ENCODE measurements at regions not wholly inside any gene's neighbourhood (a gene's known extent, or its start where the extent isn't known, plus 50 kb on each side); places are given as distances from the start of the nearest gene placed in this dataset.
"Not testable (repeated sequence)": the region's sequence is repeated elsewhere in the genome, so short reads cannot be mapped to it uniquely, and the experiment has no call there.

DNA sequence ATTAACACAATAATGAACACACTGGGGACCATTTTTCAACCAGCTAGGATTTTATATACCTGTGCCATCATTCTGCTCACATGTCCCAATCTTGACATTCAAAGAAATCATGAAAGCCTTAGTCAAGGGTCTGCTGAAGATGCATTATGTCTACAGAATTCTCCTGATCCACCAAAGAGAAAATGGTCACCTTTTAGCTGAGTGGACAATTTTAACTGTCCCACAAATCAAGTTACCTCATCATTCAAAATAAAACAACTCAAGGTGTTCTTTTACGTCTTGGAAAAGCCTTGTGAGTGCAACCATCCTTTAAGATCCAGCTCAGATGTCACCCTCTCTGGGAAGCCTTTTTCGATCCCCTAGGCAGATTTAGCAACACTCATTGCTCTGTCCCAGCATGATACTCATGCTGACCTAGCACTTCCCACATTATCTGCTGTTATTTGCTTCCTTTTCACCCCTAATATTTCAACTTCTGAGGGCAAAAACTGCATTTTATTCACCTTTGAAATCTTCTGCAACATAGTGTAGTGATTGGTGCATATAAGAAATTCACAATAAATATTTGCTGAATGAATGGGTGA is 80.1 kb downstream of the LMO4 start:
- TF ChIP-seq, protein P1, sequence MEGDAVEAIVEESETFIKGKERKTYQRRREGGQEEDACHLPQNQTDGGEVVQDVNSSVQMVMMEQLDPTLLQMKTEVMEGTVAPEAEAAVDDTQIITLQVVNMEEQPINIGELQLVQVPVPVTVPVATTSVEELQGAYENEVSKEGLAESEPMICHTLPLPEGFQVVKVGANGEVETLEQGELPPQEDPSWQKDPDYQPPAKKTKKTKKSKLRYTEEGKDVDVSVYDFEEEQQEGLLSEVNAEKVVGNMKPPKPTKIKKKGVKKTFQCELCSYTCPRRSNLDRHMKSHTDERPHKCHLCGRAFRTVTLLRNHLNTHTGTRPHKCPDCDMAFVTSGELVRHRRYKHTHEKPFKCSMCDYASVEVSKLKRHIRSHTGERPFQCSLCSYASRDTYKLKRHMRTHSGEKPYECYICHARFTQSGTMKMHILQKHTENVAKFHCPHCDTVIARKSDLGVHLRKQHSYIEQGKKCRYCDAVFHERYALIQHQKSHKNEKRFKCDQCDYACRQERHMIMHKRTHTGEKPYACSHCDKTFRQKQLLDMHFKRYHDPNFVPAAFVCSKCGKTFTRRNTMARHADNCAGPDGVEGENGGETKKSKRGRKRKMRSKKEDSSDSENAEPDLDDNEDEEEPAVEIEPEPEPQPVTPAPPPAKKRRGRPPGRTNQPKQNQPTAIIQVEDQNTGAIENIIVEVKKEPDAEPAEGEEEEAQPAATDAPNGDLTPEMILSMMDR (conservative IDR thresholded peaks at IDR 0.05), result no peak
- H3K27ac ChIP-seq, result no peak overlapping the region

DNA sequence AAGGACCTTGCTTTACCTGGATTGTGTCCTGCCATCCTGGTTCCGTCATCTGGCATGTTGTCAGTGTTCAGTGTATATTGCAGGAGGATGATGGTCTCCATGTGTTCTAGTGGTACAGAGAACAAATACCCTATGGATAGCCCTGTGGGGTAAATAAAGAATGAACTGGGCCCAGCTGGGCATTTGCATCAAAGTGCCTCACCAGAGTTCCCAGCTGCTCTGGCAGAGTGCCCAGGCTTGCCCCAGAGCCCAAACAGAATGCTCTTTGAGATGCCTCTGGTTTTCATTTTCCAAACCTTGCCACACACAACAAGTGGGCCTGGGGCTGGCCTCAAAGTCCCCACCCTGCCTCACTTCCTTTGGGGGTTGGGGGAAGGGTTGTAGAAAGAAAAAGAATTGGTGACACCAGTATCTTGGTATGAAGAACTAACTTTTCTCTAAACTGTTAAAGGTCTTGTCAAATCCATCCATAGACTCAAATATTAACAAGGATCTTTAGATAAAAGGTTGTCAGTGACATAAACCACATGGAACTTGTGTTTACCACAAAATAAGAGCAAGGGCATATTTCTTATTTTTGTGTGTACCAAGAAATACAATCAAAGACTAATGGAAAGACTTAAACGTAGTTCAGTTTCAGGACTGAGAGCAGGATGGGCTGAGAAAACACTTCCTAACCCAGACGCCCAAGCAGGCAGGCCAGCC is 82.2 kb downstream of the LMO4 start:
- H3K27ac ChIP-seq, result no peak overlapping the region

DNA sequence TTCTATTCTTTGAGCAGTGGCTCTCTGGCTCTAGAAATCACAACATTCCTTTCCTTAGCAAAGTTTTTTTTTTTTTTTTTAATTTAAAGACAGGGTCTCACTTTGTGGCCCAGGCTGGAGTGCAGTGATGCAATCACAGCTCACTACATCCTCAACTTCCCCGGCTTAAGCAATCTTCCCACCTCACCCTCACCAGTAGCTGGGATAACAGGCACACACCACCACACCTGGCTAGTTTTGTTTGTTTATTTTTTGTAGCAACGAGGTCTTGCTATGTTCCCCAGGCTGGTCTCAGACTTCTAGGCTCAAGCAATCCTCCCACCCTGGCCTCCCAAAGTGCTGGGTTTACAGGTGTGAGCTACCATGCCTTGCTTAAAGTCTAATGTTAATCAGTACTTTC is 85.2 kb downstream of the LMO4 start:
- H3K27ac ChIP-seq, result not testable (repeated sequence)

More for the DNA sequence above, 82.2 kb downstream of the LMO4 start:
- TF ChIP-seq, protein P1 (conservative IDR thresholded peaks at IDR 0.05), result no peak

DNA sequence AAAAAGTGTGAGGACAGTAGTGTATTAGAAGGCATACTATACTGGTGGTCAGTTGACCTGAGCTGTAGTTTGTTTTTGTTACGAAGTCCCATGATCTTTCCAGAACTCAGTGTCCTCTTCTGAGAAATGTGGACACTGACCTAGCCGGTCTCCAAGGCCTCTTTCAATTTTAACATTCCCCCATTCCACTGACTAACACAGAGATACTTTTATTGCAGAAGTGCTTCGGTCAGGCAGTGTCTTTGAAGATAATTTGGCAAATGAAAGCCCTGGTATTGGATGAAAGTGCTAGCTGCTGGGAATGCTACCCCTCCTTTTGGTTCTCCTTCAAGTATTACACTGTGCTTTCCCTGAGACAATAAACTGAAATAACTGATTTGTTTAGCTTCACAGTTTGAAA is 89.4 kb downstream of the LMO4 start:
- H3K27ac ChIP-seq, result no peak overlapping the region
- TF ChIP-seq, protein P1 (conservative IDR thresholded peaks at IDR 0.05), result no peak

DNA sequence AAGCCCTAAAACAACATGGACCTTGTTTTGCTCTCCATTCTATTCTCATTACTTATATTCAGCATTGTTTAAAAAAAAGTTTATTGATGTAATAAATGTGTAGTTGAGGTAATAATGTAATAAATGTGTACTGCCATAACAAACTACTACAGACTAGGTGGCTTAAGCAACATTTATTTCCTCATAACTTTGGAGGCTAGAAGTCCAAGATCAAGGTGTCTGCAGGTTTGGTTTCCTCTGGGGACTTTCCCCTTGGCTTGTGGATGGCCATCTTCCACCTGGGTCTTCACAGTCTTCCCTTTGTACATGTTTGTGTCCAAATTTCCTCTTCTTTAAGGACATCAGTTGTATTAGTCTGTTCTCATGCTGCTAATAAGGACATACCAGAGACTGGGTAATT is 93.1 kb downstream of the LMO4 start:
- TF ChIP-seq, protein P1 (conservative IDR thresholded peaks at IDR 0.05), result no peak
- no peak overlapping the region for H3K27ac ChIP-seq

DNA sequence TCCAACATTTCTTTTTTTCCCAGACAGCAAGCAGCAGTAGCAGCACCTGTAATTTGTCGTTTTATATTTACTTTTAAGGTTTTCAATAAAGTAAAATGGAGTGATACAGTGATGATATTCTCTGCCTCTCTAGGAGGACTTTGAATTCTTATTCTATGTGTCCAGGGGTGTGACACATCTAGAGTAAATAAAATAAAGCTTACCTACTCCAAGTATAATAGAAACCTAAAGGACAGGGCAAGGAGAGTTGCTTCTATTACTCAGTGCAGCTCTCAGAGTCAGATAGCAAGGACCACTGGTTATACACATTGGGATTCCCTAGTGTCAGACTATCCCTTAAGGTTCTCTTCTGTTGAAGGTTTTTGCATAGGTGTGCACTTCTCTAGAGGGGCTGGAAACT is 95.9 kb downstream of the LMO4 start:
- H3K27ac ChIP-seq, result no peak overlapping the region
- TF ChIP-seq, protein P1 (conservative IDR thresholded peaks at IDR 0.05), result no peak

DNA sequence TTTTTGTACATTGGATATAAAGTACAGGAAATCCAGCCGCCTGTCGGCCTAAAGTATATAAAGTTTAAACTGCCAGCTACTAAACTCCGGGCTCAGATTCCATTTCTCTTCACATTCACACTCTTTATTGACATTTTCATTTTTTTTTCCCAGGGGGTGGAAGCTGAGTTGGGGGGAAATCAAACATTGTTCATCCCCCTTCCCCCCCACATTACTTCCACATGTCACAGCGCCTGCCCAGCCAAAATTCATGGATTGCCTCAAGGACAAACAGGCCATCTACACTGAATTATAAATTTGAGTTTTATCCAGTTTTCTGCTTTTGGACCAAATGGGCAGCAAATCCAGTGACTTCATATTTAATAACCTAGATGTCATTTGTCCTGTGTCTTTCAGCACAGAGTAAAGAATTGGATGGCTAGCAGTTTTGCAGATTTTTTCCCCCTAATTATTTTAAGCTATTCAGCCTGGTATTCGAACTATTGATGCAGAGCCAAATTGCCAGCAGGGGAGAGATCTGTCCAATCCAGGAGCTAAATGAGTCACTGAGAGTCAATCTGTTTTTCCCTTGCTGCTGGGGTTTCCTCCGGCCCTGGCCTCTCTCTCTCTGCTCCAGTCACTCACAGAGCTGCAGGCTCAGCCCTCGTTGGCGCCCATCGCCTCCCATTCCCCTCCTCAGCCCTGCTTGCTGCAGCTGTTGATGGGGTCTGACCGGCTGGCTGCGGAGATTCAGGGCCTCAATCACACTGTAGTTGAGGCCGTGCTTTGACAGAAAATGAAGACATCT is 98.0 kb downstream of the LMO4 start:
- TF ChIP-seq, protein P1 (conservative IDR thresholded peaks at IDR 0.05), result no peak
- no peak overlapping the region for H3K27ac ChIP-seq
